ENCODE measurements at regions not wholly inside any gene's neighbourhood (a gene's known extent, or its start where the extent isn't known, plus 50 kb on each side); places are given as distances from the start of the nearest gene placed in this dataset.

DNA sequence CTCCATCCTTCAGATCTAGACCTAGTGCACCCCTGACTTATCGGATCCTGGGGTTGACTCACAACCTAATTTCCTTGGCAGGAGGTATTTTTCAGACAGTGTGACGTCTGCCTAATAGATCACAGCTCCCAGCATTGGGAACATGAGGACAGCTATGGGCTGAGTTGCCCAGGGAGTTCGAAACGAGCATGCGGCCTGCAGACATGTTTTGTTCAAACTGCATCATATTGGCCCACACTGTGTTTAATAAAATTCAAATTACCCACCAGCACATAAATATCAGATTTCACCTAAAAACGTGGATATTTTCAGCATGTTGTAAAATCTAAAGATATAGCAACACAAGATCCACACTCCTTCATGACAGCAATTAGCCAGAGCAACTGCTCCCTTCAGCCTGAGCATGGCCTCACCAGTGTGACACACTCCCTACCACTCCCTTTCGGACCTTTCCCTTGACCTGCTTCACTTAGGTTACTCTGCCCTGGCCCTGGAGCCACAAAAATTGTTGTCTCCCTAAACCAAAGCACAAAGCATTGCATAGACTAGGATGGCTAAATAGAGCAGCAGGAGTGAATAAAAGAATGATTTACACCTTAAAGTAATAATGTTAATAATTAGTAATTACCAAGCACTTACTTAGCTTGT is 53.6 kb upstream of the USP47 start:
- TF ChIP-seq POLR2AphosphoS5 (IDR thresholded peaks at IDR 0.05; ENCODE audit: low read depth, low read length) (no peak), REST (IDR thresholded peaks at IDR 0.05; ENCODE audit: insufficient read depth in 1 of 2, low read depth in 2 of 2, low read length in 2 of 2) (no peak)
